ENCODE measurements at regions not wholly inside any gene's neighbourhood (a gene's known extent, or its start where the extent isn't known, plus 50 kb on each side); places are given as distances from the start of the nearest gene placed in this dataset.

DNA sequence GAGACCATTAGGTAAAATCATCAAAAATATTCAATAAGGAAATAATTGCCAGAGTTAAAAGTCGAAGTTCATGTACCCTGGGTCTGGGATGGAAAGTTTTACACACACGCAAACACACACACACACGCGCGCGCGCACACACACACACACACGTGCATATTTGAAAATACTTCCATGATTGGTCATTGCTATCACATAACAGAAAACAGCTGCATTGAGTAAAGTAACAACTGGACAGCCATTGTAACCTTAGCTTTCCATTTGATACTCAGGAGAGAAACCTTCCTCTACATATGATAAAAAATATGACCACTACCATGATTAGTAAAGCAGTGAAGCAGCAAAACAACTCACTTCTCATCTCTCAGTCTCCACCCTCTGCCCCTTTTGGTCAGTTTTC is 490.0 kb upstream of the SGCG start:
- Histone ChIP-seq H3T11ph (ENCODE audit: low read length) (no peak overlapping the region), H3K9me3 (ENCODE audit: control insufficient read depth, low read depth, low read length) (no peaks in the 10 kb centered on the region), H2BK15ac (ENCODE audit: low read depth, low read length) (no peak overlapping the region), H3K4me2 (ENCODE audit: insufficient read depth, insufficient read length, low read length) (no peak overlapping the region), H3K18ac (ENCODE audit: insufficient read length, low read depth, low read length) (no peak overlapping the region), H3K23ac (ENCODE audit: insufficient read length, low read depth, low read length) (no peak overlapping the region), H3K4ac (ENCODE audit: low read depth, low read length) (no peak overlapping the region), H2AK5ac (ENCODE audit: insufficient read length, low read length) (no peak overlapping the region), H3K27me3 (ENCODE audit: insufficient read depth, low read length) (no peaks in the 10 kb centered on the region), H3K4me1 (ENCODE audit: insufficient read depth, low read length) (no peaks in the 10 kb centered on the region), H3K79me2 (ENCODE audit: insufficient read depth, low read length) (no peaks in the 10 kb centered on the region), H3K79me1 (ENCODE audit: insufficient read depth, low read depth, low read length, poor library complexity, severe bottlenecking) (no peaks in the 10 kb centered on the region), H4K91ac (ENCODE audit: insufficient read length, low read depth, low read length) (no peak overlapping the region), H3K27ac (ENCODE audit: insufficient read length, low read depth, low read length) (no peak overlapping the region), H3K23me2 (ENCODE audit: insufficient read length, low read depth, low read length, poor library complexity, severe bottlenecking) (no peaks in the 10 kb centered on the region), H2BK5ac (ENCODE audit: insufficient read length, low read length) (no peak overlapping the region), H4K5ac (ENCODE audit: insufficient read length, low read depth, low read length) (no peak overlapping the region), H2AFZ (ENCODE audit: low read length) (no peak overlapping the region), H3K14ac (ENCODE audit: insufficient read depth, low read length) (no peak overlapping the region), H4K8ac (replicated peaks; ENCODE audit: insufficient read length, low read depth, low read length) (no peak overlapping the region), H3K9ac (ENCODE audit: extremely low read depth, insufficient read length, low read length) (no peak overlapping the region), H2BK12ac (ENCODE audit: insufficient read length, low read depth, low read length) (no peak overlapping the region), H4K20me1 (ENCODE audit: control insufficient read depth, insufficient read depth, insufficient read length) (no peaks in the 10 kb centered on the region), H3K56ac (ENCODE audit: insufficient read length, low read depth, low read length) (no peak overlapping the region), H2BK120ac (ENCODE audit: low read depth, low read length, poor library complexity, severe bottlenecking) (no peak overlapping the region), H2BK20ac (ENCODE audit: low read depth, low read length, poor library complexity, severe bottlenecking) (no peak overlapping the region)
- Mint-ChIP-seq H3K4me1 (no peaks in the 10 kb centered on the region), H3K27me3 (ENCODE audit: low read depth) (no peaks in the 10 kb centered on the region), H3K27ac (no peak overlapping the region), H3K4me3 (no peak overlapping the region), H3K36me3 (ENCODE audit: insufficient read depth in 1 of 3, low read depth in 3 of 3) (peaks cover 7 to 8% (median 8%) of the 10 kb centered on the region in 3 experiments; a peak in 4 of 7 replicates), H3K9me3 (peaks cover 16 to 34% of the 10 kb centered on the region in 2 experiments)
- no CpG with 5 or more reads among the region's 8 CpGs for WGBS (ENCODE audit: extremely low coverage, insufficient read length, low lambda C conversion rate)
- DNase-seq: no peak
- TF ChIP-seq, protein P1, sequence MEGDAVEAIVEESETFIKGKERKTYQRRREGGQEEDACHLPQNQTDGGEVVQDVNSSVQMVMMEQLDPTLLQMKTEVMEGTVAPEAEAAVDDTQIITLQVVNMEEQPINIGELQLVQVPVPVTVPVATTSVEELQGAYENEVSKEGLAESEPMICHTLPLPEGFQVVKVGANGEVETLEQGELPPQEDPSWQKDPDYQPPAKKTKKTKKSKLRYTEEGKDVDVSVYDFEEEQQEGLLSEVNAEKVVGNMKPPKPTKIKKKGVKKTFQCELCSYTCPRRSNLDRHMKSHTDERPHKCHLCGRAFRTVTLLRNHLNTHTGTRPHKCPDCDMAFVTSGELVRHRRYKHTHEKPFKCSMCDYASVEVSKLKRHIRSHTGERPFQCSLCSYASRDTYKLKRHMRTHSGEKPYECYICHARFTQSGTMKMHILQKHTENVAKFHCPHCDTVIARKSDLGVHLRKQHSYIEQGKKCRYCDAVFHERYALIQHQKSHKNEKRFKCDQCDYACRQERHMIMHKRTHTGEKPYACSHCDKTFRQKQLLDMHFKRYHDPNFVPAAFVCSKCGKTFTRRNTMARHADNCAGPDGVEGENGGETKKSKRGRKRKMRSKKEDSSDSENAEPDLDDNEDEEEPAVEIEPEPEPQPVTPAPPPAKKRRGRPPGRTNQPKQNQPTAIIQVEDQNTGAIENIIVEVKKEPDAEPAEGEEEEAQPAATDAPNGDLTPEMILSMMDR (conservative IDR thresholded peaks at IDR 0.05): no peak
